ENCODE measurements at regions not wholly inside any gene's neighbourhood (a gene's known extent, or its start where the extent isn't known, plus 50 kb on each side); places are given as distances from the start of the nearest gene placed in this dataset.

DNA sequence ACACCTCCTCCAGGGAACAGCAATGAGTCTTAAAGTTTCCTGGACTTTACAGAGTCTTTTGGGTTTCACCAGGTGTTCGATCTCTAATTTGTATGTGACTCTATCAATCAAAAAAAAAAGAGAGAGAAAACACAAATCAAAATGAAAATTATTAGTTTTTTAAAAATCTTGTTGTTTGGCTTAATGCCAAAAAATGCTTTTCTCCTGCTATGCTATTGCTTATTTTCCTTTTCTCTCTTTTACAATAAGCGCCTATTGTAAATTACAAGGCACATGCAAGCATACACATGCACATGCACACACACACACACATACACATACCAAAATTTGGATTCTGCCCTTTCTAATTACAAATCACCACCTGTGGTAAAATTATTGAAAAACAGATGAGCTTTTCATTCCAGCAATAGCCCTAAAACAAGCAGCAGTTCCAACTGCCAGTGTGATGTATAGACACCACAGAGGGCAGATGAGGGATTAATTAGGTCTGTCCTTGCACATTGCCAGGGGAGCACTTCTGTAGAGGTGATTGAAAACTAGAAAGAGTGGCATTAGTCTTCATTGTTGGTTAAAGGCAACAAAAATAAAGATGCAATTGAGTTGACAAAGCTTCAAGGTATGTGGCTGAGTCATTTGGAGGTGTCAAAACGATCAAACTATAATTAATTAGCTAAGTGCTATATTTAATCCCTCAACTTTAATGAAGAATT is 631.7 kb downstream of the TFAP2B start:
- H3K36me3 Mint-ChIP-seq (ENCODE audit: low read depth) = no peaks in the 10 kb centered on the region
- intact Hi-C loops (cut with DNase I, micrococcal nuclease) = no loop called here
- no peak overlapping the region for H3K27ac ChIP-seq (ENCODE audit: low read depth in 1 of 2, low read length in 2 of 2)
- no peak overlapping the region for H3K27ac Mint-ChIP-seq
- no peak for ATAC-seq (ENCODE audit: poor library complexity)
- no peaks in the 10 kb centered on the region for H3K9me3 ChIP-seq (ENCODE audit: control insufficient read depth in 1 of 2, insufficient read depth in 1 of 2, low read length in 2 of 2)
- no peaks in the 10 kb centered on the region for H3K4me1 ChIP-seq (ENCODE audit: insufficient read depth, low read length)
- H3K27me3 Mint-ChIP-seq = no peaks in the 10 kb centered on the region
- no peak for TF ChIP-seq CTCF (IDR thresholded peaks at IDR 0.05)
- no peak overlapping the region for H3K4me3 ChIP-seq (ENCODE audit: low read length)
- ChIA-PET CTCF (no interaction called here), POLR2A (no interaction called here)
- H3K36me3 ChIP-seq (ENCODE audit: insufficient read depth, low read length) = no peaks in the 10 kb centered on the region
- H3K9me3 Mint-ChIP-seq = peaks cover 2% of the 10 kb centered on the region
- no peaks in the 10 kb centered on the region for H3K27me3 ChIP-seq (ENCODE audit: control insufficient read depth in 1 of 2, insufficient read depth in 2 of 2, low read length in 2 of 2)
- no peaks in the 10 kb centered on the region for H3K4me1 Mint-ChIP-seq (ENCODE audit: low read depth)
- H3K4me3 Mint-ChIP-seq = no peak overlapping the region
- no peak for DNase-seq

- DNase-seq = no peak
- Mint-ChIP-seq H3K27me3 (no peaks in the 10 kb centered on the region), H3K9me3 (peaks cover 6% of the 10 kb centered on the region), H3K4me1 (ENCODE audit: low read depth) (no peaks in the 10 kb centered on the region), H3K27ac (no peak overlapping the region), H3K36me3 (ENCODE audit: low read depth) (no peaks in the 10 kb centered on the region), H3K4me3 (no peak overlapping the region)
- no peak for ATAC-seq (ENCODE audit: poor library complexity)
- TF ChIP-seq CTCF (IDR thresholded peaks at IDR 0.05) = no peak
- Histone ChIP-seq H3K27me3 (ENCODE audit: control insufficient read depth in 1 of 2, insufficient read depth in 2 of 2, low read length in 2 of 2) (no peaks in the 10 kb centered on the region), H3K4me3 (ENCODE audit: low read length) (no peak overlapping the region), H3K4me1 (ENCODE audit: insufficient read depth, low read length) (no peaks in the 10 kb centered on the region), H3K27ac (ENCODE audit: low read depth in 1 of 2, low read length in 2 of 2) (no peak overlapping the region), H3K9me3 (ENCODE audit: control insufficient read depth in 1 of 2, insufficient read depth in 1 of 2, low read length in 2 of 2) (no peaks in the 10 kb centered on the region), H3K36me3 (ENCODE audit: insufficient read depth, low read length) (no peaks in the 10 kb centered on the region)
- POLR2A ChIA-PET = interaction anchor here (0.6 kb wide), 1 partner anchor 13 kb away, joined by 3 read pairs; no protein-coding TSS in a partner anchor
- CTCF ChIA-PET = no interaction called here
- intact Hi-C loops (cut with DNase I, micrococcal nuclease) = no loop called here
These were observed 632.3 kb downstream of the TFAP2B start for GRCh38 chr6:51450958-51451357.

DNA sequence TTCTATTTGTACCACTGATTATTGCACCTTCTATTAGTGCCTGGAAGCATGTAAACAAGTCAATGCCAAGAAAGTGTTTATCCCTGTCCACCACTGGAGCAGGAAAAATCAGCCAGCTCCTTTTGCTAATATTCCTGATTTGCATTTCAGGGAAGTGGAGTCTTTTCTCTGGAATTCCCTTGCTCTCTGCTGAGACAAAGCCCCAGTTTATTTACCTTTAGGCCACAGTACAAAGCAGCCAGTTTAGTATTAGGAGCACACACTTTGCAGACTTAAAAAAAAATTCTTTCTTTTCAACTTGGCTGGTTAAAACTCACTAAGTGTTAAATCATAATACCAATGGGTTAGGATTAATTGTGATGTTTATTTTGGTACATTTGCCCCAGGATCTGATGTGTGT is 631.1 kb downstream of the PKHD1 start:
- no peak for ATAC-seq (ENCODE audit: poor library complexity)
- Mint-ChIP-seq H3K9me3 (peaks cover 4% of the 10 kb centered on the region), H3K27ac (no peak overlapping the region), H3K36me3 (ENCODE audit: low read depth) (no peaks in the 10 kb centered on the region), H3K4me3 (no peak overlapping the region), H3K27me3 (no peaks in the 10 kb centered on the region), H3K4me1 (ENCODE audit: low read depth) (no peaks in the 10 kb centered on the region)
- DNase-seq = no peak
- H3K4me3 ChIP-seq (ENCODE audit: low read length) = no peak overlapping the region
- no peak for TF ChIP-seq CTCF (IDR thresholded peaks at IDR 0.05)
- H3K27ac ChIP-seq (ENCODE audit: low read depth in 1 of 2, low read length in 2 of 2) = no peak overlapping the region
- H3K36me3 ChIP-seq (ENCODE audit: insufficient read depth, low read length) = no peaks in the 10 kb centered on the region
- POLR2A ChIA-PET = no interaction called here
- H3K27me3 ChIP-seq (ENCODE audit: control insufficient read depth in 1 of 2, insufficient read depth in 2 of 2, low read length in 2 of 2) = no peaks in the 10 kb centered on the region
- intact Hi-C loops (cut with DNase I, micrococcal nuclease) = no loop called here
- CTCF ChIA-PET = no interaction called here
- no peaks in the 10 kb centered on the region for H3K4me1 ChIP-seq (ENCODE audit: insufficient read depth, low read length)
- H3K9me3 ChIP-seq (ENCODE audit: control insufficient read depth in 1 of 2, insufficient read depth in 1 of 2, low read length in 2 of 2) = no peaks in the 10 kb centered on the region

Data from CD4-positive, alpha-beta T cell (primary cell).